ENCODE measurements at regions not wholly inside any gene's neighbourhood (a gene's known extent, or its start where the extent isn't known, plus 50 kb on each side); places are given as distances from the start of the nearest gene placed in this dataset.

GRCh38 chr12:111297703-111298426 lies 71.0 kb downstream of the PHETA1 start:
- TF ChIP-seq CTCF (IDR thresholded peaks at IDR 0.05), result no peak
- TF ChIP-seq KDM5A (IDR thresholded peaks at IDR 0.05), result no peak
- no peak for TF ChIP-seq POLR2A (IDR thresholded peaks at IDR 0.05; ENCODE audit: low read length)
- no peak for TF ChIP-seq BCL3 (IDR thresholded peaks at IDR 0.05)
- no peak for TF ChIP-seq RFX5 (IDR thresholded peaks at IDR 0.05)
- no peak for TF ChIP-seq MAZ (IDR thresholded peaks at IDR 0.05; ENCODE audit: borderline replicate concordance, low read depth, low read length)
- TF ChIP-seq MYC (IDR thresholded peaks at IDR 0.05; ENCODE audit: borderline replicate concordance, low read length), result no peak
- TF ChIP-seq ZSCAN20 (CRISPR knock-in tag; IDR thresholded peaks at IDR 0.05), result no peak
- no peak for TF ChIP-seq REST (IDR thresholded peaks at IDR 0.05)
- no peak for TF ChIP-seq POLR2AphosphoS2 (conservative IDR thresholded peaks at IDR 0.05; ENCODE audit: low read length)

All from A549 (cell line).